ENCODE measurements at regions not wholly inside any gene's neighbourhood (a gene's known extent, or its start where the extent isn't known, plus 50 kb on each side); places are given as distances from the start of the nearest gene placed in this dataset.

DNA sequence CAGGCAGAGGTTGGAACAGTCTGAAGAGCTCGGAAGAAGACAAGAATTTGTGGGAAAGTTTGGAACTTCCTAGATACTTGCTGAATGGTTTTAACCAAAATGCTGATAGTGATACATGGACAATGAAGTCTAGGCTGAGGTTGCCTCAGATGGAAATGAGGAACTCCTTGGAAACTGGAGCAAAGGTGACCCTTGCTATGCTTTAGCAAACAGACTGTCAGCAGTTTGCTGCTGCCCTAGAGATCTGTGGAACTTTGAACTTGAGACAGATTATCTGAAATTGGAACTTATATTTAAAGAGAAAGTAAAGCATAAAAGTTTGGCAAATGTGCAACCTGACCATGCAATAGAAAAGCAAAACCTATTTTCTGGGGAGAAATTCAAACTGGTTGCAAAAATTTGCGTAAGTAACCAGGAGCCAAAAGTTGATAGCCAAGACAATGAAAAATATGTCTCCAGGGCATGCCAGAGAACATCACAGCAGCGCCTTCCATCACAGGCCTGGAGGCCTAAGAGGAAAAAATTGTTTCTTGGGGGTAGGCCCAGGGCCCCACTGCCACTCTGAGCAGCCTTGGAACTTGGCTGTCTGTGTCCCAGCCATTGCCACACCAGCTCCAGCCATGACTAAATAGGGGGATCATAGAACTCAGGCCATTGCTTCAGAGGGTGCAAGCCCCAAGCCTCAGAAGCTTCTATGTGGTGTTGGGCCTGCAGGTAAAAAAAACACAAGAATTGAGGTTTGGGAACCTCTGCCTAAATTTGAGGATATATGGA, 675.3 kb downstream of the LTN1 start:
- TF ChIP-seq, protein P1, sequence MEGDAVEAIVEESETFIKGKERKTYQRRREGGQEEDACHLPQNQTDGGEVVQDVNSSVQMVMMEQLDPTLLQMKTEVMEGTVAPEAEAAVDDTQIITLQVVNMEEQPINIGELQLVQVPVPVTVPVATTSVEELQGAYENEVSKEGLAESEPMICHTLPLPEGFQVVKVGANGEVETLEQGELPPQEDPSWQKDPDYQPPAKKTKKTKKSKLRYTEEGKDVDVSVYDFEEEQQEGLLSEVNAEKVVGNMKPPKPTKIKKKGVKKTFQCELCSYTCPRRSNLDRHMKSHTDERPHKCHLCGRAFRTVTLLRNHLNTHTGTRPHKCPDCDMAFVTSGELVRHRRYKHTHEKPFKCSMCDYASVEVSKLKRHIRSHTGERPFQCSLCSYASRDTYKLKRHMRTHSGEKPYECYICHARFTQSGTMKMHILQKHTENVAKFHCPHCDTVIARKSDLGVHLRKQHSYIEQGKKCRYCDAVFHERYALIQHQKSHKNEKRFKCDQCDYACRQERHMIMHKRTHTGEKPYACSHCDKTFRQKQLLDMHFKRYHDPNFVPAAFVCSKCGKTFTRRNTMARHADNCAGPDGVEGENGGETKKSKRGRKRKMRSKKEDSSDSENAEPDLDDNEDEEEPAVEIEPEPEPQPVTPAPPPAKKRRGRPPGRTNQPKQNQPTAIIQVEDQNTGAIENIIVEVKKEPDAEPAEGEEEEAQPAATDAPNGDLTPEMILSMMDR (conservative IDR thresholded peaks at IDR 0.05) = no peak
- Mint-ChIP-seq H3K27ac (ENCODE audit: unreplicated experiment) (no peak overlapping the region), H3K4me3 (no peak overlapping the region), H3K4me1 (peaks cover 4% of the 10 kb centered on the region), H3K9me3 (peaks cover 6% of the 10 kb centered on the region), H3K36me3 (ENCODE audit: low read depth) (no peaks in the 10 kb centered on the region), H3K27me3 (ENCODE audit: low read depth) (no peaks in the 10 kb centered on the region)
- DNase-seq (ENCODE audit: low read depth, low spot score) = no peak

DNA sequence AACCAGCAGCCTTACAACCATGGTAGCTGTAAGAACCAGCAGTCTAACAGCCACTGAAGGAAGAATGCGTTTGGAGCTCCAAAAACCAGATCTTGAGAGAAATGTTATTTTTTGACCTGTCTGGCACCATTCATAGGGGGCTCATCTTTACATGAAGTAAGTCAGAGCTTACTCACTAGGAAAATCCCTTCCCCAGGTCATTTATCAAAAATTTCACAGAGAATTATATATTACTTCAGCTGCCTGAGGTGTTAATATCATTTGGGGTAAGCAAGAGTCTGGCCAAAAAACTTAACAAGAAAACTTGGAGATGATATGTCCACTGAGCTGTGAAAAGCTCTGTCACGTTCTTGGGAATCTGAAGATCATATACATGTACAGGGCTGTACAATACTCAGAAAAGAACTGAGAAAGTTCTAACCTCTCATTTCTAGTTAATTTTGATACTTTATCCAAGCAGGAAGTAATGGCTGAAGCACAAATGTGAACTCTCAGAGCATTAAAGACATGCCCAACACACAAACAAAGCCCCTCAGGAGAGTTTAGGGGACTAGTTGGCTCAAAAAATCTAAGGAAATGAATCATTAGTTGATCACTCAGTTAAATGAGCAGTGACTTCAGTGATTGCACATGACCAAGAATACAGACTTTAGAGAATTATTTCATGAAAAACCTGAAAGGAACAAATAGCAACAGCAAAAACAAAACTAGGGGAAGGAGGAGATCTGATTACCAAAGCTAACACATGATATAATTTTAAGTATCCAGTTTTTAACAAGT, 681.1 kb downstream of the LTN1 start:
- H3K4me1 Mint-ChIP-seq = peaks cover 4% of the 10 kb centered on the region
- TF ChIP-seq, protein P1 (conservative IDR thresholded peaks at IDR 0.05) = no peak
- H3K36me3 Mint-ChIP-seq (ENCODE audit: low read depth) = peaks cover 2% of the 10 kb centered on the region
- no peak overlapping the region for H3K27ac Mint-ChIP-seq (ENCODE audit: unreplicated experiment)
- DNase-seq (ENCODE audit: low read depth, low spot score) = no peak
- no peaks in the 10 kb centered on the region for H3K27me3 Mint-ChIP-seq (ENCODE audit: low read depth)
- H3K4me3 Mint-ChIP-seq = no peak overlapping the region
- H3K9me3 Mint-ChIP-seq = peaks cover 4% of the 10 kb centered on the region

DNA sequence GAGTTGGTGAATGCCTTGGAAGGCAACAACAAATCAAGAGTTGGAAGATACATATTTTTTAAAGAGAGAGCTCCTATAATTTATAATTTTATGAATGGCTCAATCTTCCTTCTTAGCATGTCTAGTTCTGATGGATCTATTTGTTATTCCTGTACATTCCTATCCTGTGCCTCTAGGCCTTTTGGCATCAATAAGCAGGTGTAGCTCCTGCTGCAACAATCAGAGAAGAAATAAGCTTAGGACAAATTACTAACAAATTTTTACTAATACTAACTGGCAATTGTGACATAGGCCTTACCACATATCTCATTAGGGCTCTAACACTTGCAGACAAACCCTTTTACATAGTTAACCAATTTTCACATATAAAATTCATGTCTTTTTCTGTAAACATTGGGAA, 682.0 kb downstream of the LTN1 start:
- Mint-ChIP-seq H3K27me3 (ENCODE audit: low read depth) (no peaks in the 10 kb centered on the region), H3K4me3 (no peak overlapping the region), H3K4me1 (peaks cover 4% of the 10 kb centered on the region), H3K27ac (ENCODE audit: unreplicated experiment) (no peak overlapping the region), H3K9me3 (peaks cover 4% of the 10 kb centered on the region), H3K36me3 (ENCODE audit: low read depth) (peaks cover 2% of the 10 kb centered on the region)
- no peak for DNase-seq (ENCODE audit: low read depth, low spot score)
- TF ChIP-seq, protein P1 (conservative IDR thresholded peaks at IDR 0.05) = no peak

DNA sequence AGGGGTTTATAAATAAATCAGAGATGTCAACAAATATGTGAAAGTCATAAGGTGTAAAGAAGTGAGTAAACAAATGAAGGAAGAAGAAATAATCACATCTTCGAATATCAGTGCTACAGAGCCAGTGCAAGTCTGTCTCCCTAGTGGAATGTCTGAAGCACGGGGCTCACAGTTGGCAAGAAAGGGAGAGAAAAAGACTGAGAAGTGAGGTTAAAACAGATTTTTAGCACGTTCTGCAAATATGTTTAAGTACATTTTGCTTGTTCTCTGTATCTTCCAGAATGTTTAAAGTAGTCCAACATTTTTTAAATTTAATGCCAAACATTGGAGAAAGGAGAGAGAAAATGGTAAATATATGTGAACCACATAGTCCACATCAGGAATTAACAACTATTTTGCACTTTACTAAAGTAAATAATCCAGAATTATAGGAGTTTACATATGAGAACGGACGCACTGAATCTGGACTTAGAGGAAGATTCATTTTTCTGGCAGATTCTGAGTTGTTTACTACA, 682.4 kb downstream of the LTN1 start:
- peaks cover 4% of the 10 kb centered on the region for H3K9me3 Mint-ChIP-seq
- H3K4me1 Mint-ChIP-seq = peaks cover 4% of the 10 kb centered on the region
- H3K36me3 Mint-ChIP-seq (ENCODE audit: low read depth) = peaks cover 2% of the 10 kb centered on the region
- no peak overlapping the region for H3K27ac Mint-ChIP-seq (ENCODE audit: unreplicated experiment)
- TF ChIP-seq, protein P1 (conservative IDR thresholded peaks at IDR 0.05) = no peak
- H3K4me3 Mint-ChIP-seq = no peak overlapping the region
- no peak for DNase-seq (ENCODE audit: low read depth, low spot score)
- no peaks in the 10 kb centered on the region for H3K27me3 Mint-ChIP-seq (ENCODE audit: low read depth)

DNA sequence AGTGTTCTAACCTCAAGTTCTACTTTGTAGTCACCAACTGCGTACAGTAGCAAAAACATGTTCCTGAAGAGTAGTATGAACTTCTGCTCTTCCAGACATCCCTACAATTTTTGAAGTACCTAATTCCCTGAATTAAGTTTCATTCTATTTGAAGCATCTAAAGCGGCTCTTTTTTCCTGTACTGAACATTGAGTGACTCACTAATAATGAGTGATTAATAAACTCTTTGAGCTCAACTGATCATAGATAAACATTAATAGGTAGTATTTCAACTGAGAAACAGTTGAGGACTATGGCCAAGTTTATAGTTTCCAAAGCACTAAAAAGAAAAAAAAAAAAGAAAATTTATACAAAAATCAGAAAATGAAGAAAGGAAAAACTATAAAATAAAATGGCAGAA, 683.1 kb downstream of the LTN1 start:
- H3K4me3 Mint-ChIP-seq = no peak overlapping the region
- H3K36me3 Mint-ChIP-seq (ENCODE audit: low read depth) = peaks cover 2% of the 10 kb centered on the region
- H3K9me3 Mint-ChIP-seq = peaks cover 4% of the 10 kb centered on the region
- peaks cover 4% of the 10 kb centered on the region for H3K4me1 Mint-ChIP-seq
- H3K27ac Mint-ChIP-seq (ENCODE audit: unreplicated experiment) = no peak overlapping the region
- no peak for DNase-seq (ENCODE audit: low read depth, low spot score)
- TF ChIP-seq, protein P1 (conservative IDR thresholded peaks at IDR 0.05) = no peak
- no peaks in the 10 kb centered on the region for H3K27me3 Mint-ChIP-seq (ENCODE audit: low read depth)

Measured in neural crest cell (in vitro differentiated cells).